ENCODE measurements at regions not wholly inside any gene's neighbourhood (a gene's known extent, or its start where the extent isn't known, plus 50 kb on each side); places are given as distances from the start of the nearest gene placed in this dataset.

- Histone ChIP-seq H2AFZ (ENCODE audit: insufficient read depth, low read depth, low read length, poor library complexity, severe bottlenecking) (no peak overlapping the region), H3K36me3 (replicated peaks in 1 of 2; ENCODE audit: control insufficient read depth in 1 of 2, insufficient read depth in 2 of 2, low read length in 2 of 2) (no peaks in the 10 kb centered on the region), H3K9me3 (replicated peaks in 1 of 2; ENCODE audit: control insufficient read depth in 1 of 2, insufficient read depth in 1 of 2, low read length in 2 of 2) (peaks cover 0 to 1% of the 10 kb centered on the region in 2 donors), H3K27ac (ENCODE audit: low read depth in 1 of 2, low read length in 2 of 2) (no peak overlapping the region), H3K27me3 (ENCODE audit: control insufficient read depth in 2 of 2, insufficient read depth in 2 of 2, low read length in 2 of 2) (no peaks in the 10 kb centered on the region), H3K79me2 (ENCODE audit: insufficient read depth, low read length) (no peaks in the 10 kb centered on the region), H3K4me3 (replicated peaks in 1 of 3; ENCODE audit: low read depth in 2 of 3, low read length in 3 of 3) (no peak overlapping the region), H3K4me2 (replicated peaks; ENCODE audit: extremely low read depth, low read length, poor library complexity, severe bottlenecking) (no peak overlapping the region), H3K4me1 (ENCODE audit: control insufficient read depth in 1 of 2, insufficient read depth in 2 of 2, low read length in 2 of 2) (no peaks in the 10 kb centered on the region), H3K9ac (ENCODE audit: insufficient read depth, low read length, poor library complexity, severe bottlenecking) (no peak overlapping the region), H4K20me1 (ENCODE audit: insufficient read depth, low read length) (no peaks in the 10 kb centered on the region)
- intact Hi-C loops (cut with micrococcal nuclease) = no loop called here
- H3K36me3 Mint-ChIP-seq = no peaks in the 10 kb centered on the region
- H3K4me1 Mint-ChIP-seq = no peaks in the 10 kb centered on the region
- TF ChIP-seq CTCF (IDR thresholded peaks at IDR 0.05) = no peak
- DNase-seq = no peak
- H3K9me3 Mint-ChIP-seq = peaks cover 6 to 19% (median 11%) of the 10 kb centered on the region in 7 donors
- H3K27me3 Mint-ChIP-seq (ENCODE audit: low read depth in 3 of 3) = peaks cover 2 to 12% (median 6%) of the 10 kb centered on the region in 3 donors
- no peak overlapping the region for H3K4me3 Mint-ChIP-seq
- H3K27ac Mint-ChIP-seq = peak overlapping the region in 1 of 7 donors; percentile 54
Measured at GRCh38 chr9:88642336-88642735, 107.4 kb downstream of the NXNL2 start.

- Histone ChIP-seq H2AFZ (ENCODE audit: insufficient read depth, low read depth, low read length, poor library complexity, severe bottlenecking) (no peak overlapping the region), H3K9ac (ENCODE audit: insufficient read depth, low read length, poor library complexity, severe bottlenecking) (no peak overlapping the region), H3K9me3 (replicated peaks in 1 of 2; ENCODE audit: control insufficient read depth in 1 of 2, insufficient read depth in 1 of 2, low read length in 2 of 2) (no peaks in the 10 kb centered on the region), H3K4me2 (replicated peaks; ENCODE audit: extremely low read depth, low read length, poor library complexity, severe bottlenecking) (no peak overlapping the region), H3K27me3 (ENCODE audit: control insufficient read depth in 2 of 2, insufficient read depth in 2 of 2, low read length in 2 of 2) (no peaks in the 10 kb centered on the region), H3K36me3 (replicated peaks in 1 of 2; ENCODE audit: control insufficient read depth in 1 of 2, insufficient read depth in 2 of 2, low read length in 2 of 2) (no peaks in the 10 kb centered on the region), H3K4me3 (replicated peaks in 1 of 3; ENCODE audit: low read depth in 2 of 3, low read length in 3 of 3) (no peak overlapping the region), H4K20me1 (ENCODE audit: insufficient read depth, low read length) (no peaks in the 10 kb centered on the region), H3K27ac (ENCODE audit: low read depth in 1 of 2, low read length in 2 of 2) (no peak overlapping the region), H3K79me2 (ENCODE audit: insufficient read depth, low read length) (no peaks in the 10 kb centered on the region), H3K4me1 (ENCODE audit: control insufficient read depth in 1 of 2, insufficient read depth in 2 of 2, low read length in 2 of 2) (no peaks in the 10 kb centered on the region)
- Mint-ChIP-seq H3K27me3 (ENCODE audit: low read depth in 3 of 3) (peaks cover 2 to 13% (median 6%) of the 10 kb centered on the region in 3 donors), H3K9me3 (peaks cover 2 to 11% (median 8%) of the 10 kb centered on the region in 7 donors), H3K27ac (no peak overlapping the region), H3K4me3 (no peak overlapping the region), H3K4me1 (no peaks in the 10 kb centered on the region), H3K36me3 (no peaks in the 10 kb centered on the region)
- intact Hi-C loops (cut with micrococcal nuclease) = no loop called here
- WGBS (ENCODE audit: insufficient coverage) = no CpG with 5 or more reads among the region's 4 CpGs
- TF ChIP-seq CTCF (IDR thresholded peaks at IDR 0.05) = no peak
- DNase-seq = no peak
Measured at GRCh38 chr9:88643931-88644330, 109.0 kb downstream of the NXNL2 start.

Measured in CD14-positive monocyte (primary cell).